ENCODE measurements at regions not wholly inside any gene's neighbourhood (a gene's known extent, or its start where the extent isn't known, plus 50 kb on each side); places are given as distances from the start of the nearest gene placed in this dataset.

- in situ Hi-C loops (cut with MboI; ENCODE audit: low sequenced_read_pairs, unreplicated experiment), result no loop called here
- no peak for TF ChIP-seq CTCF (IDR thresholded peaks at IDR 0.05; ENCODE audit: borderline replicate concordance, control extremely low read depth, extremely low read depth, insufficient read depth, missing control alignments)
- no peak for DNase-seq (ENCODE audit: low spot score)
These were observed 274.0 kb downstream of the MAFB start for GRCh38 chr20:40414843-40415615.

- no peak for TF ChIP-seq CTCF (IDR thresholded peaks at IDR 0.05; ENCODE audit: borderline replicate concordance, control extremely low read depth, extremely low read depth, insufficient read depth, missing control alignments)
- in situ Hi-C loops (cut with MboI; ENCODE audit: low sequenced_read_pairs, unreplicated experiment), result no loop called here
- no peak for DNase-seq (ENCODE audit: low spot score)
These were observed 279.0 kb downstream of the MAFB start for GRCh38 chr20:40410028-40410427.

- no peak for DNase-seq (ENCODE audit: low spot score)
- in situ Hi-C loops (cut with MboI; ENCODE audit: low sequenced_read_pairs, unreplicated experiment), result no loop called here
- no peak for TF ChIP-seq CTCF (IDR thresholded peaks at IDR 0.05; ENCODE audit: borderline replicate concordance, control extremely low read depth, extremely low read depth, insufficient read depth, missing control alignments)
These were observed 291.6 kb downstream of the MAFB start for GRCh38 chr20:40397467-40397866.

GRCh38 chr20:40393197-40394079 is 295.6 kb downstream of the MAFB start:
- no peak for DNase-seq (ENCODE audit: low spot score)
- TF ChIP-seq CTCF (IDR thresholded peaks at IDR 0.05; ENCODE audit: borderline replicate concordance, control extremely low read depth, extremely low read depth, insufficient read depth, missing control alignments), result no peak
- in situ Hi-C loops (cut with MboI; ENCODE audit: low sequenced_read_pairs, unreplicated experiment), result no loop called here

GRCh38 chr20:40390654-40391053 is 298.4 kb downstream of the MAFB start:
- in situ Hi-C loops (cut with MboI; ENCODE audit: low sequenced_read_pairs, unreplicated experiment), result no loop called here
- TF ChIP-seq CTCF (IDR thresholded peaks at IDR 0.05; ENCODE audit: borderline replicate concordance, control extremely low read depth, extremely low read depth, insufficient read depth, missing control alignments), result no peak
- DNase-seq (ENCODE audit: low spot score), result no peak

GRCh38 chr20:40370800-40371199 is 318.2 kb downstream of the MAFB start:
- in situ Hi-C loops (cut with MboI; ENCODE audit: low sequenced_read_pairs, unreplicated experiment), result no loop called here
- DNase-seq (ENCODE audit: low spot score), result no peak
- no peak for TF ChIP-seq CTCF (IDR thresholded peaks at IDR 0.05; ENCODE audit: borderline replicate concordance, control extremely low read depth, extremely low read depth, insufficient read depth, missing control alignments)
